Activated B cell treated with CpG ODN at 0.5 μM for 24 hours (primary cell): ENCODE measurements at regions not wholly inside any gene's neighbourhood (a gene's known extent, or its start where the extent isn't known, plus 50 kb on each side); places are given as distances from the start of the nearest gene placed in this dataset.
"Not testable (repeated sequence)": the region's sequence is repeated elsewhere in the genome, so short reads cannot be mapped to it uniquely, and the experiment has no call there.

Source experiments
- ATAC-seq: fragments of 200-7000 bp; cut with Tn5 transposase; one replicate; pipeline ENCODE4 v1.10.0; 2021; ENCODE audit warnings: low read depth, mild to moderate bottlenecking, moderate library complexity
- CTCF ChIA-PET: fragments of 350-600 bp; sonication (Branson Sonifier 250); formaldehyde crosslinking; loops from one replicate; lab custom pipeline; 2021; ENCODE audit warnings: antibody characterized with exemption; lab: Charles Lee
- POLR2A ChIA-PET: fragments of 350-600 bp; sonication (Branson Sonifier 250); formaldehyde crosslinking; loops from one replicate; lab custom pipeline; 2021; ENCODE audit warnings: antibody characterized with exemption; lab: Charles Lee
- DNase-seq: peaks from one replicate; pipeline ENCODE4 v3.0.0; 2022
- H3K27ac Mint-ChIP-seq: one replicate; pipeline ENCODE4 v1.8.0; 2020; ENCODE audit warnings: mixed read lengths
- H3K27me3 Mint-ChIP-seq: one replicate; pipeline ENCODE4 v1.8.0; 2021; ENCODE audit warnings: mixed read lengths
- H3K36me3 Mint-ChIP-seq: one replicate; pipeline ENCODE4 v1.8.0; 2021; ENCODE audit warnings: low read depth, mixed read lengths
- H3K4me1 Mint-ChIP-seq: one replicate; pipeline ENCODE4 v1.8.0; 2021; ENCODE audit warnings: mixed read lengths
- H3K4me3 Mint-ChIP-seq: one replicate; pipeline ENCODE4 v1.8.0; 2020; ENCODE audit warnings: mild to moderate bottlenecking, mixed read lengths
- H3K9me3 Mint-ChIP-seq: one replicate; pipeline ENCODE4 v1.8.0; 2020; ENCODE audit warnings: mixed read lengths
- intact Hi-C: fragments of 100-400 bp; cut with micrococcal nuclease; formaldehyde crosslinking; loops from one replicate; pipeline ENCODE4 v1.15.1; 2024
- TF ChIP-seq, protein P1 (sequence below): fragments of 200-600 bp; IDR thresholded peaks from one replicate; pipeline ENCODE4 v1.8.0; 2022; ENCODE audit warnings: antibody characterized with exemption, mild to moderate bottlenecking

DNA sequence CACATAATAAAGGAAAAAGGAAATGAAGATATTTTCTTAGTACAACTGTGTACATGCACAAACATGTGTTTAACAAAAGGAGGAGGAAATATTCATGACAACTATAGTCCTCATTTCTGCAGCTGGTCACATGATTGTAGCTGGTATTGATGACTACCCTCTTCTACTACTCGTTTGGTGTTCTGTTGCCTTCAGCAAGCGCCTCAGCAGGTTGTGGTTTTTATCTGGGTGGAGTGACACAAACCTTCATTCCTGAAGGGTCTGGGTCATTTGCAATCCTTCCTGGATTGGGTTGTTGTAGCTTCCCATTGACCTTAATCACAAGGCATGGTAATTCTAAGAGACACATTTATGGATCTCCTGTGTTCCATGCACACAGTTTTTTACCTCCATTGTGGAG is 1009.9 kb upstream of the USP15 start:
- H3K4me3 Mint-ChIP-seq: no peak overlapping the region
- intact Hi-C loops: no loop called here
- no peaks in the 10 kb centered on the region for H3K36me3 Mint-ChIP-seq
- TF ChIP-seq, protein P1, sequence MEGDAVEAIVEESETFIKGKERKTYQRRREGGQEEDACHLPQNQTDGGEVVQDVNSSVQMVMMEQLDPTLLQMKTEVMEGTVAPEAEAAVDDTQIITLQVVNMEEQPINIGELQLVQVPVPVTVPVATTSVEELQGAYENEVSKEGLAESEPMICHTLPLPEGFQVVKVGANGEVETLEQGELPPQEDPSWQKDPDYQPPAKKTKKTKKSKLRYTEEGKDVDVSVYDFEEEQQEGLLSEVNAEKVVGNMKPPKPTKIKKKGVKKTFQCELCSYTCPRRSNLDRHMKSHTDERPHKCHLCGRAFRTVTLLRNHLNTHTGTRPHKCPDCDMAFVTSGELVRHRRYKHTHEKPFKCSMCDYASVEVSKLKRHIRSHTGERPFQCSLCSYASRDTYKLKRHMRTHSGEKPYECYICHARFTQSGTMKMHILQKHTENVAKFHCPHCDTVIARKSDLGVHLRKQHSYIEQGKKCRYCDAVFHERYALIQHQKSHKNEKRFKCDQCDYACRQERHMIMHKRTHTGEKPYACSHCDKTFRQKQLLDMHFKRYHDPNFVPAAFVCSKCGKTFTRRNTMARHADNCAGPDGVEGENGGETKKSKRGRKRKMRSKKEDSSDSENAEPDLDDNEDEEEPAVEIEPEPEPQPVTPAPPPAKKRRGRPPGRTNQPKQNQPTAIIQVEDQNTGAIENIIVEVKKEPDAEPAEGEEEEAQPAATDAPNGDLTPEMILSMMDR: no peak
- ATAC-seq (no peak), DNase-seq (no peak)
- H3K4me1 Mint-ChIP-seq: no peaks in the 10 kb centered on the region
- ChIA-PET POLR2A (no interaction called here), CTCF (no interaction called here)
- peaks cover 2% of the 10 kb centered on the region for H3K9me3 Mint-ChIP-seq
- H3K27ac Mint-ChIP-seq: no peak overlapping the region
- H3K27me3 Mint-ChIP-seq: no peaks in the 10 kb centered on the region

DNA sequence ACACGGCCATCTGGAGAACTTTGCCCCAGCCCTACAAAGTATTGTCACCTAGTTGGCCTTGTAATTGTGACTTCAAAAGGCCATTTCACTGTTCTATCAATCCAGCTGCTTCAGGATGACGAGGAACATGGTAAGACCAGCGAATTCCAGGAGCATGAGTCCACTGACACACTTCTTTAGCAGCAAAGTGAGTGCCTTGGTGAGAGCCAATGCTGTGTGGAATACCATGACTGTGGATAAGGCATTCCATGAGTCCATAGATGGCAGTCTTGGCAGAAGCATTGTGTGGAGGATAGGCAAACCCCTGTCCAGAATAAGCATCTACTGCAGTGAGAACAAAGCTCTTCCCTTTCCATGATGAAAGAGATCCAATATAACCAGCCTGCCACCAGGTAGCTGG is 1009.1 kb upstream of the USP15 start:
- Mint-ChIP-seq H3K27me3 (no peaks in the 10 kb centered on the region), H3K9me3 (peaks cover 2% of the 10 kb centered on the region), H3K4me1 (no peaks in the 10 kb centered on the region), H3K36me3 (no peaks in the 10 kb centered on the region), H3K27ac (no peak overlapping the region), H3K4me3 (no peak overlapping the region)
- intact Hi-C loops: no loop called here
- DNase-seq: no peak
- POLR2A ChIA-PET: no interaction called here
- TF ChIP-seq, protein P1: no peak
- no peak for ATAC-seq
- CTCF ChIA-PET: no interaction called here

GRCh38 chr12:61254225-61254624 is 1006.0 kb upstream of the USP15 start:
- POLR2A ChIA-PET: no interaction called here

DNA sequence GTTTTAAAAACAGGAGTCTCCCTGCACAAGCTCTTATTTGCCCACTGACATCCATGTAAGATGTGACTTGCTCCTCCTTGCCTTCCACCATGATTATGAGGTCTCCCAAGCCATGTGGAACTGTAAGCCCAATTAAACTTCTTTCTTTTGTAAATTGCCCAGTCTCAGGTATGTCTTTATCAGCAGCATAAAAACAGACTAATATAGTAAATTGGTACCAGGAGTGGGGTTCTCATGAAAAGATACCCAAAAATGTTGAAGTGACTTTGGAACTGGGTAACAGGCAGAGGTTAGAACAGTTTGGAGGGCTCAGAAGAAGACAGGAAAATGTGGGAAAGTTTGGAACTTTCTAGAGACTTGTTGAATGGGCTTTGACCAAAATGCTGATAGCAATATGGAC is 995.9 kb upstream of the USP15 start:
- CTCF ChIA-PET, H3K4me3 Mint-ChIP-seq: not testable (repeated sequence)

More at GRCh38 chr12:61254225-61254624, 1006.0 kb upstream of the USP15 start:
- DNase-seq (no peak), ATAC-seq (no peak)
- H3K4me3 Mint-ChIP-seq: no peak overlapping the region
- H3K9me3 Mint-ChIP-seq: no peaks in the 10 kb centered on the region
- no peak overlapping the region for H3K27ac Mint-ChIP-seq
- intact Hi-C loops: no loop called here
- no peaks in the 10 kb centered on the region for H3K27me3 Mint-ChIP-seq
- CTCF ChIA-PET: no interaction called here
- H3K4me1 Mint-ChIP-seq: no peaks in the 10 kb centered on the region
- H3K36me3 Mint-ChIP-seq: no peaks in the 10 kb centered on the region
- TF ChIP-seq, protein P1: no peak

DNA sequence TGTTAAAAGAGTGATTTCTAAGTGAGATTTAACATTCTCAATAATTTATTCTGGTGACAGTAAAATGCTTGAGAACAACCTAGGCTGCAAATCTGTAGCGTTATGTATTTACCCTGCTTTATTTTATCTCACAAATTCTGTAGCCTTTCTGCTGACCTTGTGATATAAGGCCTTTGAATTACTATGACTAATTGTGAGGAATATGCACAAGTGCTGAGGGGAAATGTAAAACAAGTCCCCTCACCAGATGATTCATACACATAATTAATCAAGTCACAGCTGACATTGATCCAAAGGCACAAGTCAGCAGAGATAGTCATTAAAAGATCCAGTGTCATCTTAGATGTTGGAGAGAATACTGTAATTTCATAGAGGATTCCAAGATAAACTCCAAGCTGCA is 992.7 kb upstream of the USP15 start:
- Mint-ChIP-seq H3K4me1 (no peaks in the 10 kb centered on the region), H3K27me3 (no peaks in the 10 kb centered on the region), H3K27ac (no peak overlapping the region), H3K36me3 (no peaks in the 10 kb centered on the region), H3K9me3 (peaks cover 22% of the 10 kb centered on the region), H3K4me3 (no peak overlapping the region)
- no peak for ATAC-seq
- intact Hi-C loops: no loop called here
- no peak for DNase-seq
- TF ChIP-seq, protein P1: no peak
- POLR2A ChIA-PET: no interaction called here
- CTCF ChIA-PET: no interaction called here

More for the DNA sequence above, 995.9 kb upstream of the USP15 start:
- H3K4me1 Mint-ChIP-seq, H3K27me3 Mint-ChIP-seq, H3K36me3 Mint-ChIP-seq, intact Hi-C loops, H3K27ac Mint-ChIP-seq, ATAC-seq, DNase-seq, POLR2A ChIA-PET: not testable (repeated sequence)
- peaks cover 23% of the 10 kb centered on the region for H3K9me3 Mint-ChIP-seq

- Mint-ChIP-seq H3K4me1 (no peaks in the 10 kb centered on the region), H3K36me3 (no peaks in the 10 kb centered on the region), H3K9me3 (peaks cover 6% of the 10 kb centered on the region), H3K4me3 (no peak overlapping the region), H3K27me3 (no peaks in the 10 kb centered on the region), H3K27ac (no peak overlapping the region)
- TF ChIP-seq, protein P1: no peak
- ATAC-seq (no peak), DNase-seq (no peak)
- CTCF ChIA-PET: no interaction called here
- POLR2A ChIA-PET: no interaction called here
- intact Hi-C loops: no loop called here
Observed at GRCh38 chr12:61272441-61272840, 987.8 kb upstream of the USP15 start.
